ENCODE measurements at regions not wholly inside any gene's neighbourhood (a gene's known extent, or its start where the extent isn't known, plus 50 kb on each side); places are given as distances from the start of the nearest gene placed in this dataset.

DNA sequence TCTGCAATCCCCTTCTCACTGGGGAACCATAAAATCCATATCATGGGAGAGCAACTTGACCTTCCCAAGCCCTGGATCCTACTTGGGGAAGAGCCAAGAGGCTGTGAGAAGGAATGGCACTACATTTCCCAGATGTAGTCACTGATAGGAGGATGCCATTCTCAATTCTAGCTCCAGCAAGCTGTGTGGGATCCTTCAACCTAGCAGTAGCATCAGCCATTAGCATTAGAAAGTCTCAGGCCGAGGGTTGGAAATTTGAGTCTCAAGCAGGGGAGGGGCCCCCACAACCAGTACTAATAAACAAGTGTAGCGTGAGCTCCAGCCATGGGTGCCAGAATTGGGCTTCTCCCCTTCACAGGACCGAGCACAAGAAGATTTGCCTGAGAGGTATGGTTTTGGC, 84.3 kb upstream of the NELL2 start (continued):
- TF ChIP-seq, protein P1, sequence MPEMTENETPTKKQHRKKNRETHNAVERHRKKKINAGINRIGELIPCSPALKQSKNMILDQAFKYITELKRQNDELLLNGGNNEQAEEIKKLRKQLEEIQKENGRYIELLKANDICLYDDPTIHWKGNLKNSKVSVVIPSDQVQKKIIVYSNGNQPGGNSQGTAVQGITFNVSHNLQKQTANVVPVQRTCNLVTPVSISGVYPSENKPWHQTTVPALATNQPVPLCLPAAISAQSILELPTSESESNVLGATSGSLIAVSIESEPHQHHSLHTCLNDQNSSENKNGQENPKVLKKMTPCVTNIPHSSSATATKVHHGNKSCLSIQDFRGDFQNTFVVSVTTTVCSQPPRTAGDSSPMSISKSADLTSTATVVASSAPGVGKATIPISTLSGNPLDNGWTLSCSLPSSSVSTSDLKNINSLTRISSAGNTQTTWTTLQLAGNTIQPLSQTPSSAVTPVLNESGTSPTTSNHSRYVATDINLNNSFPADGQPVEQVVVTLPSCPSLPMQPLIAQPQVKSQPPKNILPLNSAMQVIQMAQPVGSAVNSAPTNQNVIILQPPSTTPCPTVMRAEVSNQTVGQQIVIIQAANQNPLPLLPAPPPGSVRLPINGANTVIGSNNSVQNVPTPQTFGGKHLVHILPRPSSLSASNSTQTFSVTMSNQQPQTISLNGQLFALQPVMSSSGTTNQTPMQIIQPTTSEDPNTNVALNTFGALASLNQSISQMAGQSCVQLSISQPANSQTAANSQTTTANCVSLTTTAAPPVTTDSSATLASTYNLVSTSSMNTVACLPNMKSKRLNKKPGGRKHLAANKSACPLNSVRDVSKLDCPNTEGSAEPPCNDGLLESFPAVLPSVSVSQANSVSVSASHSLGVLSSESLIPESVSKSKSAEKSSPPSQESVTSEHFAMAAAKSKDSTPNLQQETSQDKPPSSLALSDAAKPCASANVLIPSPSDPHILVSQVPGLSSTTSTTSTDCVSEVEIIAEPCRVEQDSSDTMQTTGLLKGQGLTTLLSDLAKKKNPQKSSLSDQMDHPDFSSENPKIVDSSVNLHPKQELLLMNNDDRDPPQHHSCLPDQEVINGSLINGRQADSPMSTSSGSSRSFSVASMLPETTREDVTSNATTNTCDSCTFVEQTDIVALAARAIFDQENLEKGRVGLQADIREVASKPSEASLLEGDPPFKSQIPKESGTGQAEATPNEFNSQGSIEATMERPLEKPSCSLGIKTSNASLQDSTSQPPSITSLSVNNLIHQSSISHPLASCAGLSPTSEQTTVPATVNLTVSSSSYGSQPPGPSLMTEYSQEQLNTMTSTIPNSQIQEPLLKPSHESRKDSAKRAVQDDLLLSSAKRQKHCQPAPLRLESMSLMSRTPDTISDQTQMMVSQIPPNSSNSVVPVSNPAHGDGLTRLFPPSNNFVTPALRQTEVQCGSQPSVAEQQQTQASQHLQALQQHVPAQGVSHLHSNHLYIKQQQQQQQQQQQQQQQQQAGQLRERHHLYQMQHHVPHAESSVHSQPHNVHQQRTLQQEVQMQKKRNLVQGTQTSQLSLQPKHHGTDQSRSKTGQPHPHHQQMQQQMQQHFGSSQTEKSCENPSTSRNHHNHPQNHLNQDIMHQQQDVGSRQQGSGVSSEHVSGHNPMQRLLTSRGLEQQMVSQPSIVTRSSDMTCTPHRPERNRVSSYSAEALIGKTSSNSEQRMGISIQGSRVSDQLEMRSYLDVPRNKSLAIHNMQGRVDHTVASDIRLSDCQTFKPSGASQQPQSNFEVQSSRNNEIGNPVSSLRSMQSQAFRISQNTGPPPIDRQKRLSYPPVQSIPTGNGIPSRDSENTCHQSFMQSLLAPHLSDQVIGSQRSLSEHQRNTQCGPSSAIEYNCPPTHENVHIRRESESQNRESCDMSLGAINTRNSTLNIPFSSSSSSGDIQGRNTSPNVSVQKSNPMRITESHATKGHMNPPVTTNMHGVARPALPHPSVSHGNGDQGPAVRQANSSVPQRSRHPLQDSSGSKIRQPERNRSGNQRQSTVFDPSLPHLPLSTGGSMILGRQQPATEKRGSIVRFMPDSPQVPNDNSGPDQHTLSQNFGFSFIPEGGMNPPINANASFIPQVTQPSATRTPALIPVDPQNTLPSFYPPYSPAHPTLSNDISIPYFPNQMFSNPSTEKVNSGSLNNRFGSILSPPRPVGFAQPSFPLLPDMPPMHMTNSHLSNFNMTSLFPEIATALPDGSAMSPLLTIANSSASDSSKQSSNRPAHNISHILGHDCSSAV (CRISPR knock-in tag; IDR thresholded peaks at IDR 0.05; ENCODE audit: borderline replicate concordance), result no peak
- TF ChIP-seq, protein P2, sequence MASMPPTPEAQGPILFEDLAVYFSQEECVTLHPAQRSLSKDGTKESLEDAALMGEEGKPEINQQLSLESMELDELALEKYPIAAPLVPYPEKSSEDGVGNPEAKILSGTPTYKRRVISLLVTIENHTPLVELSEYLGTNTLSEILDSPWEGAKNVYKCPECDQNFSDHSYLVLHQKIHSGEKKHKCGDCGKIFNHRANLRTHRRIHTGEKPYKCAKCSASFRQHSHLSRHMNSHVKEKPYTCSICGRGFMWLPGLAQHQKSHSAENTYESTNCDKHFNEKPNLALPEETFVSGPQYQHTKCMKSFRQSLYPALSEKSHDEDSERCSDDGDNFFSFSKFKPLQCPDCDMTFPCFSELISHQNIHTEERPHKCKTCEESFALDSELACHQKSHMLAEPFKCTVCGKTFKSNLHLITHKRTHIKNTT (CRISPR knock-in tag; IDR thresholded peaks at IDR 0.05), result no peak
- TF ChIP-seq TBP (CRISPR knock-in tag; IDR thresholded peaks at IDR 0.05), result no peak
- no peak for TF ChIP-seq GATA4 (IDR thresholded peaks at IDR 0.05; ENCODE audit: borderline replicate concordance, low read depth)
- no peak for TF ChIP-seq ZNF850 (CRISPR knock-in tag; conservative IDR thresholded peaks at IDR 0.05)
- TF ChIP-seq HNRNPH1 (optimal IDR thresholded peaks at IDR 0.05; ENCODE audit: low read depth, low read length), result no peak
- TF ChIP-seq, protein P3, sequence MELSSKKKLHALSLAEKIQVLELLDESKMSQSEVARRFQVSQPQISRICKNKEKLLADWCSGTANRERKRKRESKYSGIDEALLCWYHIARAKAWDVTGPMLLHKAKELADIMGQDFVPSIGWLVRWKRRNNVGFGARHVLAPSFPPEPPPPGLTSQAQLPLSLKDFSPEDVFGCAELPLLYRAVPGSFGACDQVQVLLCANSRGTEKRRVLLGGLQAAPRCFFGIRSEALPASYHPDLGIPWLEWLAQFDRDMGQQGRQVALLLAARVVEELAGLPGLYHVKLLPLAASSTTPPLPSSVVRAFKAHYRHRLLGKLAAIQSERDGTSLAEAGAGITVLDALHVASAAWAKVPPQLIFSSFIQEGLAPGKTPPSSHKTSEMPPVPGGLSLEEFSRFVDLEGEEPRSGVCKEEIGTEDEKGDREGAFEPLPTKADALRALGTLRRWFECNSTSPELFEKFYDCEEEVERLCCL (CRISPR knock-in tag; IDR thresholded peaks at IDR 0.05; ENCODE audit: borderline replicate concordance), result no peak
- no peak for TF ChIP-seq JDP2 (CRISPR knock-in tag; IDR thresholded peaks at IDR 0.05; ENCODE audit: borderline replicate concordance)
- TF ChIP-seq ZKSCAN5 (CRISPR knock-in tag; IDR thresholded peaks at IDR 0.05), result no peak
- TF ChIP-seq ZBTB21 (CRISPR knock-in tag; IDR thresholded peaks at IDR 0.05), result no peak
- no peak for TF ChIP-seq HCFC1 (IDR thresholded peaks at IDR 0.05; ENCODE audit: low read depth, low read length)
- no peak for TF ChIP-seq ASH2L (IDR thresholded peaks at IDR 0.05; ENCODE audit: insufficient read length, low read depth, low read length)
